PC-3 (cell line): ENCODE measurements at regions not wholly inside any gene's neighbourhood (a gene's known extent, or its start where the extent isn't known, plus 50 kb on each side); places are given as distances from the start of the nearest gene placed in this dataset.

ENCODE experiments used
- EZH2 ChIP-seq: fragments of 300-600 bp; sonication (generic); IDR thresholded peaks from one replicate; pipeline ENCODE4 v1.6.1; 2017; ENCODE audit warnings: antibody characterized with exemption, mild to moderate bottlenecking, low read length; ENCODE audit not compliant: unreplicated experiment
- EZH2phosphoT487 ChIP-seq: fragments of 300-600 bp; sonication (generic); IDR thresholded peaks from 2 replicates; pipeline ENCODE4 v1.6.1; 2018; ENCODE audit warnings: mild to moderate bottlenecking, antibody characterized with exemption, low read length, borderline replicate concordance
- TF ChIP-seq, protein P1 (sequence below): fragments of 300-600 bp; sonication (generic); conservative IDR thresholded peaks from 2 replicates; pipeline ENCODE4 v1.5.1; 2017; ENCODE audit warnings: antibody characterized with exemption, low read depth, mild to moderate bottlenecking, low read length

DNA sequence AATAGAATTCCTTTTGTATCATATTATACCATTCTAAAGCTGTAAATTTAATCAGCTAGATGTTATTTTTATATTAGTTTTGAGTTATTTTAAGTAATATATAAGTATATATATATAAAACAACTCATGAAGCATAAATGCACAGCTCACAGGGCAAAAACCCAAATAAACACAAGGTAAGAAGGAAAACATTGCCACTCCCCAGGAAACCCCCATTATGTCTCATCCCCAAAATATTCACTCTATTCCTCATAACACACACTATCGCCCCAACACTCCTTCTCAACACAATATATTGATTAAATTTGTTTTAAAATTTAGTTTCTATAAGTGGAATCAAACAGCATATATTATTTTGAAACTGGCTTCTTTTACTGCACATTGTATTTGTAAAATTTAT lies 98.6 kb upstream of the FAM83B start:
- TF ChIP-seq, protein P1, sequence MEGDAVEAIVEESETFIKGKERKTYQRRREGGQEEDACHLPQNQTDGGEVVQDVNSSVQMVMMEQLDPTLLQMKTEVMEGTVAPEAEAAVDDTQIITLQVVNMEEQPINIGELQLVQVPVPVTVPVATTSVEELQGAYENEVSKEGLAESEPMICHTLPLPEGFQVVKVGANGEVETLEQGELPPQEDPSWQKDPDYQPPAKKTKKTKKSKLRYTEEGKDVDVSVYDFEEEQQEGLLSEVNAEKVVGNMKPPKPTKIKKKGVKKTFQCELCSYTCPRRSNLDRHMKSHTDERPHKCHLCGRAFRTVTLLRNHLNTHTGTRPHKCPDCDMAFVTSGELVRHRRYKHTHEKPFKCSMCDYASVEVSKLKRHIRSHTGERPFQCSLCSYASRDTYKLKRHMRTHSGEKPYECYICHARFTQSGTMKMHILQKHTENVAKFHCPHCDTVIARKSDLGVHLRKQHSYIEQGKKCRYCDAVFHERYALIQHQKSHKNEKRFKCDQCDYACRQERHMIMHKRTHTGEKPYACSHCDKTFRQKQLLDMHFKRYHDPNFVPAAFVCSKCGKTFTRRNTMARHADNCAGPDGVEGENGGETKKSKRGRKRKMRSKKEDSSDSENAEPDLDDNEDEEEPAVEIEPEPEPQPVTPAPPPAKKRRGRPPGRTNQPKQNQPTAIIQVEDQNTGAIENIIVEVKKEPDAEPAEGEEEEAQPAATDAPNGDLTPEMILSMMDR, result no peak
- TF ChIP-seq EZH2 (no peak), EZH2phosphoT487 (no peak)
